PC-9 (cell line): ENCODE measurements at regions not wholly inside any gene's neighbourhood (a gene's known extent, or its start where the extent isn't known, plus 50 kb on each side); places are given as distances from the start of the nearest gene placed in this dataset.

ENCODE experiments used
- CTCF ChIP-seq: fragments of 200-600 bp; sonication (generic); conservative IDR thresholded peaks from 2 replicates; pipeline ENCODE4 v1.6.1; 2017; ENCODE audit warnings: mixed run types, antibody characterized with exemption, mild to moderate bottlenecking, moderate library complexity
- EZH2 ChIP-seq: fragments of 200-600 bp; sonication (generic); IDR thresholded peaks from 2 replicates; pipeline ENCODE4 v1.8.0; 2017; ENCODE audit warnings: antibody characterized with exemption, low read depth

GRCh38 chr7:91416155-91416865, 152.1 kb downstream of the FZD1 start:
- TF ChIP-seq CTCF (no peak), EZH2 (no peak)
